ENCODE measurements at regions not wholly inside any gene's neighbourhood (a gene's known extent, or its start where the extent isn't known, plus 50 kb on each side); places are given as distances from the start of the nearest gene placed in this dataset.
"Not testable (repeated sequence)": the region's sequence is repeated elsewhere in the genome, so short reads cannot be mapped to it uniquely, and the experiment has no call there.

- no peak for DNase-seq
Measured at GRCh38 chr1:168419736-168420135, 124.1 kb downstream of the XCL2 start.

GRCh38 chr1:168416220-168416619, 127.6 kb downstream of the XCL2 start:
- DNase-seq: no peak

GRCh38 chr1:168414914-168415313, 128.9 kb downstream of the XCL2 start:
- DNase-seq: no peak

- peak; percentile 29 for DNase-seq
Measured at GRCh38 chr1:168410464-168410863, 129.8 kb downstream of the TBX19 start.

GRCh38 chr1:168408884-168409283, 128.2 kb downstream of the TBX19 start:
- DNase-seq: peak; percentile 91

- no peak for DNase-seq
Measured at GRCh38 chr1:168408539-168408865, 127.8 kb downstream of the TBX19 start.

- no peak for DNase-seq
Measured at GRCh38 chr1:168407832-168408538, 127.3 kb downstream of the TBX19 start.

- no peak for DNase-seq
Measured at GRCh38 chr1:168405906-168406549, 125.4 kb downstream of the TBX19 start.

- DNase-seq: no peak
Measured at GRCh38 chr1:168403140-168403539, 122.5 kb downstream of the TBX19 start.

- DNase-seq: not testable (repeated sequence)
Measured at GRCh38 chr1:168402466-168402865, 121.8 kb downstream of the TBX19 start.

- DNase-seq: no peak
Measured at GRCh38 chr1:168401341-168401740, 120.7 kb downstream of the TBX19 start.

- DNase-seq: no peak
Measured at GRCh38 chr1:168400139-168400538, 119.5 kb downstream of the TBX19 start.

GRCh38 chr1:168397806-168398205, 117.1 kb downstream of the TBX19 start:
- DNase-seq: no peak

GRCh38 chr1:168396940-168397684, 116.4 kb downstream of the TBX19 start:
- no peak for DNase-seq

GRCh38 chr1:168396508-168396907, 115.8 kb downstream of the TBX19 start:
- DNase-seq: no peak

- no peak for DNase-seq
Measured at GRCh38 chr1:168394858-168395257, 114.2 kb downstream of the TBX19 start.

GRCh38 chr1:168392958-168393549, 112.4 kb downstream of the TBX19 start:
- no peak for DNase-seq

GRCh38 chr1:168391851-168392681, 111.4 kb downstream of the TBX19 start:
- DNase-seq: peak; percentile 20

- no peak for DNase-seq
Measured at GRCh38 chr1:168390271-168390670, 109.6 kb downstream of the TBX19 start.

GRCh38 chr1:168387781-168388760, 107.4 kb downstream of the TBX19 start:
- DNase-seq: no peak

GRCh38 chr1:168386949-168387586, 106.4 kb downstream of the TBX19 start:
- peak; percentile 64 for DNase-seq

All from activated CD4-positive, alpha-beta T cell treated with anti-CD3 and anti-CD28 coated beads, Interleukin-10, Interleukin-2, amounts not matched to agents 100 ng/mL and 50 ng/mL, durations not matched to agents 16 hours and 8 hours (primary cell).